HCT116 (cell line): ENCODE measurements at regions not wholly inside any gene's neighbourhood (a gene's known extent, or its start where the extent isn't known, plus 50 kb on each side); places are given as distances from the start of the nearest gene placed in this dataset.

Experiments
- ATAC-seq: fragments of 200-7000 bp; cut with Tn5 transposase; 2 replicates; pipeline ENCODE4 v1.9.1; 2020; ENCODE audit warnings: mild to moderate bottlenecking, moderate library complexity
- BruUV-seq: library from RNA; stranded (reverse); fragments of 400-500 nt; replicated peaks from 2 replicates; lab custom pipeline; 2021; lab: Mats Ljungman, UMichigan
- CTCF ChIA-PET: fragments of 300-600 bp; sonication (Branson Sonifier 250); formaldehyde crosslinking; loops from one replicate; lab custom pipeline; 2021; ENCODE audit warnings: antibody characterized with exemption; lab: Charles Lee
- POLR2A ChIA-PET: fragments of 300-600, 350-600 bp; sonication (Branson Sonifier 250); formaldehyde crosslinking; loops from one replicate; lab custom pipeline; 2021; ENCODE audit warnings: antibody characterized with exemption; lab: Charles Lee
- RAD21 ChIA-PET, 2 experiments: fragments of 300-600 bp; sonication (Branson Sonifier 250); formaldehyde crosslinking; loops; one replicate each; lab custom pipeline; 2023; ENCODE audit warnings: low total read pairs in 2 of 2; ENCODE audit not compliant: uncharacterized antibody in 2 of 2, unreplicated experiment in 2 of 2, low non-redundant PET in 1 of 2; lab: Charles Lee
- DNase-seq: peaks from one replicate; pipeline ENCODE4 v3.0.0-alpha.2; 2010; ENCODE audit warnings: low read depth, low spot score
- H2AFZ ChIP-seq: fragments of 200-600 bp; shearing (Covaris generic), sonication (generic); 2 replicates; pipeline ENCODE4 v1.6.1; 2017; ENCODE audit warnings: low read depth, mixed run types, mixed read lengths, antibody characterized with exemption, low read length; ENCODE audit not compliant: poor library complexity, severe bottlenecking
- H3K27ac ChIP-seq: 2 replicates; pipeline ENCODE4 v1.5.1; 2012; ENCODE audit warnings: low read depth, low read length
- H3K27me3 ChIP-seq: fragments of 200-600 bp; sonication (generic); 2 replicates; pipeline ENCODE4 v1.6.1; 2016; ENCODE audit warnings: mixed run types, low read length, mixed read lengths; ENCODE audit not compliant: insufficient read depth
- H3K36me3 ChIP-seq, 2 experiments: fragments of 200-500 bp in 1 of 2; fragments of 200-600 bp in 1 of 2; sonication (Bioruptor generic) in 1 of 2; sonication (generic) in 1 of 2; 2 replicates each; pipeline versions ENCODE4 v1.5.1 to v1.6.1; 2014 to 2016; ENCODE audit warnings: low read length in 2 of 2, inconsistent platforms in 1 of 2, mixed read lengths in 1 of 2, mixed run types in 1 of 2; ENCODE audit not compliant: insufficient read depth in 2 of 2, control insufficient read depth in 1 of 2
- H3K4me1 ChIP-seq, 2 experiments: fragments of 200-600 bp in 1 of 2; sonication (generic) in 1 of 2; 2 replicates each; pipeline versions ENCODE4 v1.5.1 to v1.6.1; 2012 to 2017; ENCODE audit warnings: low read length in 2 of 2, inconsistent platforms in 1 of 2, mild to moderate bottlenecking in 1 of 2, mixed read lengths in 1 of 2, mixed run types in 1 of 2, moderate library complexity in 1 of 2; ENCODE audit not compliant: insufficient read depth in 2 of 2, control insufficient read depth in 1 of 2
- H3K4me2 ChIP-seq: fragments of 200-600 bp; sonication (generic); 2 replicates; pipeline ENCODE4 v1.6.1; 2017; ENCODE audit warnings: mixed run types, low read length, mixed read lengths
- H3K4me3 ChIP-seq, 2 experiments: fragments of 200-600 bp in 1 of 2; sonication (generic) in 1 of 2; replicated peaks in 1 of 2; 2 replicates each; pipeline ENCODE4 v1.5.1; 2011 to 2016; ENCODE audit warnings: low read length in 2 of 2, control low read depth in 1 of 2, low read depth in 1 of 2, mild to moderate bottlenecking in 1 of 2, mixed read lengths in 1 of 2, mixed run types in 1 of 2
- H3K79me2 ChIP-seq: fragments of 200-600 bp; sonication (generic); 2 replicates; pipeline ENCODE4 v1.6.1; 2017; ENCODE audit warnings: mild to moderate bottlenecking, mixed run types, low read length, moderate library complexity, mixed read lengths; ENCODE audit not compliant: insufficient read depth
- H3K9ac ChIP-seq: fragments of 200-600 bp; sonication (generic); 2 replicates; pipeline ENCODE4 v1.6.1; 2016; ENCODE audit warnings: low read length, mixed read lengths
- H3K9me2 ChIP-seq: fragments of 200-600 bp; sonication (generic), shearing (Covaris generic); 2 replicates; pipeline ENCODE4 v1.6.1; 2017; ENCODE audit warnings: mixed run types, mild to moderate bottlenecking, moderate library complexity; ENCODE audit not compliant: insufficient read depth
- H3K9me3 ChIP-seq, 2 experiments: fragments of 200-500 bp in 1 of 2; fragments of 200-600 bp in 1 of 2; sonication (Bioruptor generic) in 1 of 2; sonication (generic) in 1 of 2; 2 replicates each; pipeline ENCODE4 v1.6.1; 2014 to 2017; ENCODE audit warnings: low read length in 2 of 2, mixed read lengths in 2 of 2, inconsistent platforms in 1 of 2, low read depth in 1 of 2, mild to moderate bottlenecking in 1 of 2, mixed run types in 1 of 2, moderate library complexity in 1 of 2; ENCODE audit not compliant: control insufficient read depth in 1 of 2, insufficient read depth in 1 of 2
- H4K20me1 ChIP-seq: fragments of 200-600 bp; sonication (generic), shearing (Covaris generic); 2 replicates; pipeline ENCODE4 v1.6.1; 2017; ENCODE audit warnings: mixed run types, mild to moderate bottlenecking, moderate library complexity; ENCODE audit not compliant: insufficient read depth
- CBX3 ChIP-seq: IDR thresholded peaks from 2 replicates; pipeline ENCODE4 v1.6.1; 2012; ENCODE audit warnings: low read depth
- CEBPB ChIP-seq: IDR thresholded peaks from 2 replicates; pipeline ENCODE4 v1.6.1; 2012; ENCODE audit warnings: low read depth
- ELF1 ChIP-seq: IDR thresholded peaks from 2 replicates; pipeline ENCODE4 v1.6.1; 2012; ENCODE audit warnings: low read depth, borderline replicate concordance
- RAD21 ChIP-seq: IDR thresholded peaks from 2 replicates; pipeline ENCODE4 v1.6.1; 2012; ENCODE audit warnings: low read depth, mild to moderate bottlenecking
- SRF ChIP-seq: IDR thresholded peaks from 2 replicates; pipeline ENCODE4 v1.6.1; 2012; ENCODE audit warnings: low read depth
- ZBTB33 ChIP-seq: IDR thresholded peaks from 2 replicates; pipeline ENCODE4 v1.6.1; 2011; ENCODE audit warnings: mild to moderate bottlenecking, low read length, moderate library complexity; ENCODE audit not compliant: insufficient replicate concordance; ENCODE audit errors: extremely low read depth
- intact Hi-C: fragments of 100-400 bp; cut with micrococcal nuclease; formaldehyde crosslinking; loops from 2 replicates; pipeline ENCODE4 v1.10.0; 2022
- TF ChIP-seq, protein P1 (sequence below): IDR thresholded peaks from 2 replicates; pipeline ENCODE4 v1.6.1; 2012; ENCODE audit warnings: low read depth
- TF ChIP-seq, protein P2 (sequence below): IDR thresholded peaks from 2 replicates; pipeline ENCODE4 v1.6.1; 2012

DNA sequence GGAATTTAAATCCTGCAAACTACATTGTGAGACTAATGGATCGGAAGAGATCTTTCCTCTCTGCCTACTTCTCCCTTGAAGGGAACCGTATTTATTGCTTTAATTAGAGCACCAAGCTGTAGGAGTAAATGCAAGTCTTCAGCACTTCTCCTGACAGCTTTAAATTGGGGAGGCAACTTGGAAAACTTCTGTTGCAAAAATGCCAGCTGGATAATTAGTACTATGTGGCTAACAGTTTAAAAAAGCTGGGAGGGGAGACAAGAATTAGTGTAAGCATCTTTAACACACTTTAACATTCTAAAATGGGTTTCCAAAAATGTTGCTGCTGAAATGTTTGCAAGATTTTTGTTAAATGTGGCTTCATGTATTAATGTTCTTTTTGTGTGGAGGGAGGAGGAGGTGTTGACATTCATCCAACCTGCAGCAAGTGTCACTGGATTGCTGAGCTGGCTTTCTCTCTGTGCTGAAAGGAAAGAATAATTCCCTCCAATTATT lies 108.5 kb downstream of the PCTP start:
- ATAC-seq: no peak
- no peaks in the 10 kb centered on the region for H3K4me1 ChIP-seq
- H3K9ac ChIP-seq: no peak overlapping the region
- H3K79me2 ChIP-seq: no peaks in the 10 kb centered on the region
- no peak overlapping the region for H3K4me2 ChIP-seq
- TF ChIP-seq SRF (no peak), ELF1 (no peak), CBX3 (no peak), ZBTB33 (no peak), CEBPB (no peak), RAD21 (no peak)
- TF ChIP-seq, protein P1, sequence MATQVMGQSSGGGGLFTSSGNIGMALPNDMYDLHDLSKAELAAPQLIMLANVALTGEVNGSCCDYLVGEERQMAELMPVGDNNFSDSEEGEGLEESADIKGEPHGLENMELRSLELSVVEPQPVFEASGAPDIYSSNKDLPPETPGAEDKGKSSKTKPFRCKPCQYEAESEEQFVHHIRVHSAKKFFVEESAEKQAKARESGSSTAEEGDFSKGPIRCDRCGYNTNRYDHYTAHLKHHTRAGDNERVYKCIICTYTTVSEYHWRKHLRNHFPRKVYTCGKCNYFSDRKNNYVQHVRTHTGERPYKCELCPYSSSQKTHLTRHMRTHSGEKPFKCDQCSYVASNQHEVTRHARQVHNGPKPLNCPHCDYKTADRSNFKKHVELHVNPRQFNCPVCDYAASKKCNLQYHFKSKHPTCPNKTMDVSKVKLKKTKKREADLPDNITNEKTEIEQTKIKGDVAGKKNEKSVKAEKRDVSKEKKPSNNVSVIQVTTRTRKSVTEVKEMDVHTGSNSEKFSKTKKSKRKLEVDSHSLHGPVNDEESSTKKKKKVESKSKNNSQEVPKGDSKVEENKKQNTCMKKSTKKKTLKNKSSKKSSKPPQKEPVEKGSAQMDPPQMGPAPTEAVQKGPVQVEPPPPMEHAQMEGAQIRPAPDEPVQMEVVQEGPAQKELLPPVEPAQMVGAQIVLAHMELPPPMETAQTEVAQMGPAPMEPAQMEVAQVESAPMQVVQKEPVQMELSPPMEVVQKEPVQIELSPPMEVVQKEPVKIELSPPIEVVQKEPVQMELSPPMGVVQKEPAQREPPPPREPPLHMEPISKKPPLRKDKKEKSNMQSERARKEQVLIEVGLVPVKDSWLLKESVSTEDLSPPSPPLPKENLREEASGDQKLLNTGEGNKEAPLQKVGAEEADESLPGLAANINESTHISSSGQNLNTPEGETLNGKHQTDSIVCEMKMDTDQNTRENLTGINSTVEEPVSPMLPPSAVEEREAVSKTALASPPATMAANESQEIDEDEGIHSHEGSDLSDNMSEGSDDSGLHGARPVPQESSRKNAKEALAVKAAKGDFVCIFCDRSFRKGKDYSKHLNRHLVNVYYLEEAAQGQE: no peak
- TF ChIP-seq, protein P2, sequence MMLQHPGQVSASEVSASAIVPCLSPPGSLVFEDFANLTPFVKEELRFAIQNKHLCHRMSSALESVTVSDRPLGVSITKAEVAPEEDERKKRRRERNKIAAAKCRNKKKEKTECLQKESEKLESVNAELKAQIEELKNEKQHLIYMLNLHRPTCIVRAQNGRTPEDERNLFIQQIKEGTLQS: no peak
- TF ChIP-seq, all 23 proteins: peak for 0
- H3K36me3 ChIP-seq: no peaks in the 10 kb centered on the region
- POLR2A ChIA-PET: no interaction called here
- RAD21 ChIA-PET: no interaction called here
- no peak overlapping the region for H3K27ac ChIP-seq
- H2AFZ ChIP-seq: no peak overlapping the region
- H4K20me1 ChIP-seq: no peaks in the 10 kb centered on the region
- no peaks in the 10 kb centered on the region for H3K9me2 ChIP-seq
- no peak for DNase-seq
- intact Hi-C loops: no loop called here
- peaks cover 24% of the 10 kb centered on the region for H3K27me3 ChIP-seq
- no TSS peak for BruUV-seq
- CTCF ChIA-PET: no interaction called here
- H3K9me3 ChIP-seq: no peaks in the 10 kb centered on the region
- H3K4me3 ChIP-seq: no peak overlapping the region
